ENCODE measurements at regions not wholly inside any gene's neighbourhood (a gene's known extent, or its start where the extent isn't known, plus 50 kb on each side); places are given as distances from the start of the nearest gene placed in this dataset.

DNA sequence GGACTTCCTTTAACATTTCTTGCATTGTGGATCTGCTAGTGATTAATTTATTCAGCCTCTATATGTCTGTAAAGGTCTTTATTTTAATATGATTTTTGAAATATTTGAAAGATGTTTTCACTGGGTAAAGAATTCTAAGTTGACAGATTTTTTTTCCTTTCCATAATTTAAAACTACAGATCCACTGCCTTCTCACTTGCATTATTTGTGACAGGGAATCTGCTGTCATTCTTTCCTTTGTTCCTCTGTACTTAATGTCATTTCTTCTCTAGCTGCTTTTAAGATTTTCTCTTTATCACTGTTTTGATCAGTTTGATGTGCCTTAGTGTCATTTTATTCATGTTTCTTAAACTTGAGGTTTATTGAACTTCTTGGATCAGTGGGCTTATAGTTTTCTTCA, 159.9 kb downstream of the CYB561 start (continued):
- TF ChIP-seq ZBTB17 (CRISPR knock-in tag; IDR thresholded peaks at IDR 0.05) (no peak), ZC3H4 (CRISPR knock-in tag; IDR thresholded peaks at IDR 0.05; ENCODE audit: borderline replicate concordance) (no peak), ZNF57 (CRISPR knock-in tag; IDR thresholded peaks at IDR 0.05) (no peak), ZNF24 (IDR thresholded peaks at IDR 0.05) (0 out of 2 replicates have a peak, but pooled peaks have one; percentile 23), CC2D1A (IDR thresholded peaks at IDR 0.05) (no peak), ZNF217 (CRISPR knock-in tag; IDR thresholded peaks at IDR 0.05) (no peak), ZFX (CRISPR knock-in tag; IDR thresholded peaks at IDR 0.05) (no peak), ETV5 (CRISPR knock-in tag; IDR thresholded peaks at IDR 0.05; ENCODE audit: low read depth) (no peak), SAFB (IDR thresholded peaks at IDR 0.05; ENCODE audit: borderline replicate concordance, low read depth, low read length) (no peak), FOXK1 (CRISPR knock-in tag; IDR thresholded peaks at IDR 0.05; ENCODE audit: borderline replicate concordance) (no peak), TRIM24 (IDR thresholded peaks at IDR 0.05) (0 out of 4 replicates have a peak, but pooled peaks of 1 of the 2 experiments have one; percentile 35), NRF1 (conservative IDR thresholded peaks at IDR 0.05 in 1 of 2, IDR thresholded peaks at IDR 0.05 in 1 of 2) (no peak)
- TF ChIP-seq, protein P1, sequence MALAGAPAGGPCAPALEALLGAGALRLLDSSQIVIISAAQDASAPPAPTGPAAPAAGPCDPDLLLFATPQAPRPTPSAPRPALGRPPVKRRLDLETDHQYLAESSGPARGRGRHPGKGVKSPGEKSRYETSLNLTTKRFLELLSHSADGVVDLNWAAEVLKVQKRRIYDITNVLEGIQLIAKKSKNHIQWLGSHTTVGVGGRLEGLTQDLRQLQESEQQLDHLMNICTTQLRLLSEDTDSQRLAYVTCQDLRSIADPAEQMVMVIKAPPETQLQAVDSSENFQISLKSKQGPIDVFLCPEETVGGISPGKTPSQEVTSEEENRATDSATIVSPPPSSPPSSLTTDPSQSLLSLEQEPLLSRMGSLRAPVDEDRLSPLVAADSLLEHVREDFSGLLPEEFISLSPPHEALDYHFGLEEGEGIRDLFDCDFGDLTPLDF (CRISPR knock-in tag; IDR thresholded peaks at IDR 0.05): no peak
- TF ChIP-seq, protein P2, sequence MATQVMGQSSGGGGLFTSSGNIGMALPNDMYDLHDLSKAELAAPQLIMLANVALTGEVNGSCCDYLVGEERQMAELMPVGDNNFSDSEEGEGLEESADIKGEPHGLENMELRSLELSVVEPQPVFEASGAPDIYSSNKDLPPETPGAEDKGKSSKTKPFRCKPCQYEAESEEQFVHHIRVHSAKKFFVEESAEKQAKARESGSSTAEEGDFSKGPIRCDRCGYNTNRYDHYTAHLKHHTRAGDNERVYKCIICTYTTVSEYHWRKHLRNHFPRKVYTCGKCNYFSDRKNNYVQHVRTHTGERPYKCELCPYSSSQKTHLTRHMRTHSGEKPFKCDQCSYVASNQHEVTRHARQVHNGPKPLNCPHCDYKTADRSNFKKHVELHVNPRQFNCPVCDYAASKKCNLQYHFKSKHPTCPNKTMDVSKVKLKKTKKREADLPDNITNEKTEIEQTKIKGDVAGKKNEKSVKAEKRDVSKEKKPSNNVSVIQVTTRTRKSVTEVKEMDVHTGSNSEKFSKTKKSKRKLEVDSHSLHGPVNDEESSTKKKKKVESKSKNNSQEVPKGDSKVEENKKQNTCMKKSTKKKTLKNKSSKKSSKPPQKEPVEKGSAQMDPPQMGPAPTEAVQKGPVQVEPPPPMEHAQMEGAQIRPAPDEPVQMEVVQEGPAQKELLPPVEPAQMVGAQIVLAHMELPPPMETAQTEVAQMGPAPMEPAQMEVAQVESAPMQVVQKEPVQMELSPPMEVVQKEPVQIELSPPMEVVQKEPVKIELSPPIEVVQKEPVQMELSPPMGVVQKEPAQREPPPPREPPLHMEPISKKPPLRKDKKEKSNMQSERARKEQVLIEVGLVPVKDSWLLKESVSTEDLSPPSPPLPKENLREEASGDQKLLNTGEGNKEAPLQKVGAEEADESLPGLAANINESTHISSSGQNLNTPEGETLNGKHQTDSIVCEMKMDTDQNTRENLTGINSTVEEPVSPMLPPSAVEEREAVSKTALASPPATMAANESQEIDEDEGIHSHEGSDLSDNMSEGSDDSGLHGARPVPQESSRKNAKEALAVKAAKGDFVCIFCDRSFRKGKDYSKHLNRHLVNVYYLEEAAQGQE (IDR thresholded peaks at IDR 0.05; ENCODE audit: borderline replicate concordance): no peak
- TF ChIP-seq, protein P2 (CRISPR knock-in tag; IDR thresholded peaks at IDR 0.05; ENCODE audit: low read depth): no peak
- TF ChIP-seq, protein P3, sequence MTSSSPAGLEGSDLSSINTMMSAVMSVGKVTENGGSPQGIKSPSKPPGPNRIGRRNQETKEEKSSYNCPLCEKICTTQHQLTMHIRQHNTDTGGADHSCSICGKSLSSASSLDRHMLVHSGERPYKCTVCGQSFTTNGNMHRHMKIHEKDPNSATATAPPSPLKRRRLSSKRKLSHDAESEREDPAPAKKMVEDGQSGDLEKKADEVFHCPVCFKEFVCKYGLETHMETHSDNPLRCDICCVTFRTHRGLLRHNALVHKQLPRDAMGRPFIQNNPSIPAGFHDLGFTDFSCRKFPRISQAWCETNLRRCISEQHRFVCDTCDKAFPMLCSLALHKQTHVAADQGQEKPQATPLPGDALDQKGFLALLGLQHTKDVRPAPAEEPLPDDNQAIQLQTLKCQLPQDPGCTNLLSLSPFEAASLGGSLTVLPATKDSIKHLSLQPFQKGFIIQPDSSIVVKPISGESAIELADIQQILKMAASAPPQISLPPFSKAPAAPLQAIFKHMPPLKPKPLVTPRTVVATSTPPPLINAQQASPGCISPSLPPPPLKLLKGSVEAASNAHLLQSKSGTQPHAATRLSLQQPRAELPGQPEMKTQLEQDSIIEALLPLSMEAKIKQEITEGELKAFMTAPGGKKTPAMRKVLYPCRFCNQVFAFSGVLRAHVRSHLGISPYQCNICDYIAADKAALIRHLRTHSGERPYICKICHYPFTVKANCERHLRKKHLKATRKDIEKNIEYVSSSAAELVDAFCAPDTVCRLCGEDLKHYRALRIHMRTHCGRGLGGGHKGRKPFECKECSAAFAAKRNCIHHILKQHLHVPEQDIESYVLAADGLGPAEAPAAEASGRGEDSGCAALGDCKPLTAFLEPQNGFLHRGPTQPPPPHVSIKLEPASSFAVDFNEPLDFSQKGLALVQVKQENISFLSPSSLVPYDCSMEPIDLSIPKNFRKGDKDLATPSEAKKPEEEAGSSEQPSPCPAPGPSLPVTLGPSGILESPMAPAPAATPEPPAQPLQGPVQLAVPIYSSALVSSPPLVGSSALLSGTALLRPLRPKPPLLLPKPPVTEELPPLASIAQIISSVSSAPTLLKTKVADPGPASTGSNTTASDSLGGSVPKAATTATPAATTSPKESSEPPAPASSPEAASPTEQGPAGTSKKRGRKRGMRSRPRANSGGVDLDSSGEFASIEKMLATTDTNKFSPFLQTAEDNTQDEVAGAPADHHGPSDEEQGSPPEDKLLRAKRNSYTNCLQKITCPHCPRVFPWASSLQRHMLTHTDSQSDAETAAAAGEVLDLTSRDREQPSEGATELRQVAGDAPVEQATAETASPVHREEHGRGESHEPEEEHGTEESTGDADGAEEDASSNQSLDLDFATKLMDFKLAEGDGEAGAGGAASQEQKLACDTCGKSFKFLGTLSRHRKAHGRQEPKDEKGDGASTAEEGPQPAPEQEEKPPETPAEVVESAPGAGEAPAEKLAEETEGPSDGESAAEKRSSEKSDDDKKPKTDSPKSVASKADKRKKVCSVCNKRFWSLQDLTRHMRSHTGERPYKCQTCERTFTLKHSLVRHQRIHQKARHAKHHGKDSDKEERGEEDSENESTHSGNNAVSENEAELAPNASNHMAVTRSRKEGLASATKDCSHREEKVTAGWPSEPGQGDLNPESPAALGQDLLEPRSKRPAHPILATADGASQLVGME (CRISPR knock-in tag; IDR thresholded peaks at IDR 0.05): no peak
